AG04449 (cell line): ENCODE measurements at regions not wholly inside any gene's neighbourhood (a gene's known extent, or its start where the extent isn't known, plus 50 kb on each side); places are given as distances from the start of the nearest gene placed in this dataset.

Experiments
- CTCF ChIA-PET: fragments of 350-600 bp; formaldehyde crosslinking; extraction: SDS; loops from one replicate; lab custom pipeline; 2021; ENCODE audit warnings: antibody characterized with exemption; lab: Yijun Ruan, JAX
- POLR2A ChIA-PET: fragments of 400-600, 350-600 bp; formaldehyde crosslinking; extraction: SDS; loops from one replicate; lab custom pipeline; 2020; ENCODE audit warnings: antibody characterized with exemption, inconsistent platforms; lab: Yijun Ruan, JAX
- DNase-seq: peaks from one replicate; pipeline ENCODE4 v3.0.0-alpha.2; 2010; ENCODE audit warnings: low read depth, low spot score
- H3K4me3 ChIP-seq: 2 replicates; pipeline ENCODE4 v1.5.1; 2011; ENCODE audit warnings: low read depth, mild to moderate bottlenecking, control low read depth, low read length
- TF ChIP-seq, protein P1 (sequence below): IDR thresholded peaks from one replicate; pipeline ENCODE4 v1.5.1; 2011; ENCODE audit warnings: mild to moderate bottlenecking, moderate library complexity, low read length, control low read depth, inconsistent platforms; ENCODE audit not compliant: insufficient read depth; ENCODE audit errors: missing control alignments

DNA sequence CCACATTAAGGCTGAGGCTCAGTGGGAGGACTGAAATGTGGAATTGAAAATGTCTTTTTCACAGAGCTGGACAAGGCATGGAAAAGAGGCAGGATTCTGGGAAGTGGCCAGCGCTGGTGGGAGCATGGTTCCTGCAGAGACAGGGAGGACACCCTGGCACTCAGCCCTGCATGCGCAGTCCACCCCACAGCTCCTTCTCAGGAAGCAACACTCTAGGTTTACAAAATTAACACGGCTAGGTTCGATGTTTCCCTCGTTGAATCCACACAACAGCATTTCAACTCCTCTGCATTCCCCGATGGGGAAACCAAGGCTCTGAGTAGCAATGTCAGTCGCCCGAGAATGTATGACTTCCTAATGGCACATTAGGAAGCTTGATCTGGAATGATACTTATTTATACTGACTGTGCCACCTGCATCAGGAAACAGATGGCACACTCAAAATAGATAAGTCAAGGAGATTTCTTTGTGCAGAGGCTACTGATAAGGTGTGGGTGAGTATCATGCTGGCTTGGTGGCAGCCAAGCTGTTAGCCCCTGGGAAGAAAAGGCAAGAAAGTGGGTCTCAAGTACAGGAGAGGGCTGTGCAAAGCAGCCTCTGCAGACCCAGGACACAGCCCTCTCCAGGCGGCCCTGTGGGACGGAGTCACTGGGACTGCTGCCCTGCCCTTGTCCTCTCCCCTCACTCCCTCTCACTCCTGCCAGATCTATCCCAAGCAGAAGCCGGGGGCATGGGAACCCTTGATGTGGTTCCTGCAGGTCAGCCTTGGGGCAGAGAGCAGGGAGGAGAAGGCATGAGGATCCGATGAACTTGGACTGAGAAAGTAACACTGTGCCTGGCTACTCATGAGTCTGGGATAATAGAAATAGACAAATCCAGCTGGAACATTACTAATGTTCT is 158.4 kb upstream of the FHL2 start:
- no peak for DNase-seq
- CTCF ChIA-PET: interaction anchor here (1.0 to 2.1 kb wide), 2 partner anchors 13 to 36 kb away, joined by 3 to 6 read pairs; no protein-coding TSS in a partner anchor
- H3K4me3 ChIP-seq: no peak overlapping the region
- POLR2A ChIA-PET: no interaction called here
- TF ChIP-seq, protein P1, sequence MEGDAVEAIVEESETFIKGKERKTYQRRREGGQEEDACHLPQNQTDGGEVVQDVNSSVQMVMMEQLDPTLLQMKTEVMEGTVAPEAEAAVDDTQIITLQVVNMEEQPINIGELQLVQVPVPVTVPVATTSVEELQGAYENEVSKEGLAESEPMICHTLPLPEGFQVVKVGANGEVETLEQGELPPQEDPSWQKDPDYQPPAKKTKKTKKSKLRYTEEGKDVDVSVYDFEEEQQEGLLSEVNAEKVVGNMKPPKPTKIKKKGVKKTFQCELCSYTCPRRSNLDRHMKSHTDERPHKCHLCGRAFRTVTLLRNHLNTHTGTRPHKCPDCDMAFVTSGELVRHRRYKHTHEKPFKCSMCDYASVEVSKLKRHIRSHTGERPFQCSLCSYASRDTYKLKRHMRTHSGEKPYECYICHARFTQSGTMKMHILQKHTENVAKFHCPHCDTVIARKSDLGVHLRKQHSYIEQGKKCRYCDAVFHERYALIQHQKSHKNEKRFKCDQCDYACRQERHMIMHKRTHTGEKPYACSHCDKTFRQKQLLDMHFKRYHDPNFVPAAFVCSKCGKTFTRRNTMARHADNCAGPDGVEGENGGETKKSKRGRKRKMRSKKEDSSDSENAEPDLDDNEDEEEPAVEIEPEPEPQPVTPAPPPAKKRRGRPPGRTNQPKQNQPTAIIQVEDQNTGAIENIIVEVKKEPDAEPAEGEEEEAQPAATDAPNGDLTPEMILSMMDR: no peak

DNA sequence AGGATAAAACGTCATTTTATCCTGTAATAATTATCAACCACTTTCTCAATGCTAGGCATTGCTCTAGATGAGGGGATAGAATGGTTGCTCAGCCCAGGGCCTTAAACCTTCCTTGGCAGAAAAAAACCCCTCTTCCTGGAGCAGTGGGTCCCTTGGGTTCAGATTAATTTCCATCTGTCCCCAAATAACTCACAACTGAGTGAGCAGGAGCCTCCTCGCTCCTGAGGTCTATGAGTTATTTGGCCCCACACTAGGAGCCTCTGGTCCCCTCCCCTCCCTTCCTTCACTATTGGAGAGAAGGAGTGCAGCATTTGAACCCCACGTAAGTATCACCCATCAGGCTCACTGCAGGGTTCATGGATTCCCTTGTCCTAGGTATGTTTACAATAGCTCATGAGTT is 157.5 kb upstream of the FHL2 start:
- ChIA-PET POLR2A (no interaction called here), CTCF (interaction anchor here (1.0 kb wide), 1 partner anchor 35 kb away, joined by 3 read pairs; no protein-coding TSS in a partner anchor)
- TF ChIP-seq, protein P1: no peak
- no peak for DNase-seq
- no peak overlapping the region for H3K4me3 ChIP-seq

DNA sequence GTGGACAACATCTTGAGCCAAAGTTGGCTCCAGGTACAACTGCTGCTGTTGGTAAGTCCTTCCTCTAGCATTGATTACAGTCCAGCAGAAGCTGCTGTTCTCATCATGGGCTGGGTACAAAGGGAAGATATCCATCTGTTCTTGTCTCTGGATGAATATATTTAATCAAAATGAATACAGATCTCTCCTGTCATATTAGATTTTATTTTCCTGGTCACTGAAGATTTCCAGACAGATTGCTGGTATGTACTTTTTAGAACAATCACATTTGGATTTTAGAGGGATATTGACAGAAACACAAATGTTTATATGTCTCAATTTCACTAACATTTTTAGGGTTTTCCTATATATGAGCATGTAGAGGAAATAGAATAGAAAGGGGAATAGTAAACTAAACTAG is 155.4 kb upstream of the FHL2 start:
- no peak overlapping the region for H3K4me3 ChIP-seq
- ChIA-PET CTCF (interaction anchor here (1.2 to 4.4 kb wide), 3 partner anchors 9 to 209 kb away, joined by 3 to 27 read pairs (median 9); no protein-coding TSS in a partner anchor), POLR2A (no interaction called here)
- TF ChIP-seq, protein P1: no peak
- no peak for DNase-seq

DNA sequence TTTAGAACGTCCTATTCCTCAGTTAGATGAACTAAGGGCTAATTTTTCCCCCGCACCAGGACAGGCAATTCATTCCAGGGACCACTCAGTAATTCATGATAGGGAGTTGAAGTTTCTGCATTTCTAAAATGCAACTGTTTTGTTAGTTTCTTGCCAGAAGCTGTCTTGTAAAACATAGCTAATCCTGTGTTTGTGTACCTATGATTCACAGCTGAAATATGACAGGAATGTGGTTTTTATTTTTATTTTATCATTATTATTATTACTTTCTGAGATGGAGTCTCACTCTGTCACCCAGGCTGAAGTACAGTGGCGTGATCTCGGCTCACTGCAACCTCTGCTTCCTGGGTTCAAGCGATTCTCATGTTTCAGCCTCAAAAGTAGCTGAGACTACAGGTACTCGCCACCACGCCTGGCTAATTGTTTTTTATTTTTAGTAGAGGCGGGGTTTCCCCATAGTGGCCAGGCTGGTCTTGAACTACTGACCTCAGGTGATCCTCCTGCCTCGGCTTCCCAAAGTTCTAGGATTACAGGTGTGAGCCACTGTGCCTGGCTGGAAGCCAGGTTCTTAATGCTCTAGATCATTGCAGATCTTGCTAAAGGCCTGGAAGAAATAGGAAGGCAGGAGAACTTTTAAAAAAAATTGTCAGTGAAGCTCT is 154.8 kb upstream of the FHL2 start:
- POLR2A ChIA-PET: no interaction called here
- CTCF ChIA-PET: interaction anchor here (1.2 to 4.4 kb wide), 4 partner anchors 9 to 208 kb away, joined by 3 to 27 read pairs (median 7); no protein-coding TSS in a partner anchor
- no peak overlapping the region for H3K4me3 ChIP-seq
- DNase-seq: no peak
- TF ChIP-seq, protein P1: no peak

DNA sequence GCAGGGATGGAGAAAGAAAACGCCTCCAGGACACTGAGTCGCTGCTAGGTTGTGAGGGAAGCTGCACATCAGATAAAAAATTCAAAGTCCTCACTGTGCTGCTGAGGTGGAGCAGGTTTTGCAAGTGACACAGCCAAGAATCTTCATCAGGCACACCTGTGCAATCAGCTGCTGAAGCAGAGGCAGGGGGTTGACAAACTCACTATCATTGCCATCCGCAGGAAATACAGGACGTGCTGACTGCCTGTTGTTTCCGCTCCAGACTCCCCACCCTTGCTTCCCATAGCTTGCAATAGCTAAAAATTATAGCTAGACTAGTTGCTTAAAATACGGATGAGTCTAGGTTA is 147.8 kb upstream of the FHL2 start:
- CTCF ChIA-PET: interaction anchor here (0.9 to 12.3 kb wide), 12 partner anchors 10 to 432 kb away, joined by 3 to 224 read pairs (median 4); partner anchors contain the start of gene C2orf49
- DNase-seq: no peak
- TF ChIP-seq, protein P1: no peak
- no peak overlapping the region for H3K4me3 ChIP-seq
- POLR2A ChIA-PET: no interaction called here
